ENCODE measurements at regions not wholly inside any gene's neighbourhood (a gene's known extent, or its start where the extent isn't known, plus 50 kb on each side); places are given as distances from the start of the nearest gene placed in this dataset. TPM values are rescaled to one million over a fixed set of nuclear protein-coding genes. Genes with fewer than 3 reads are reported as not detected.

Small RNA genes in the stretch of these regions (microRNA-seq; reads per million reads assigned to microRNA genes)
- gene RF00019 (ENCODE audit: insufficient read depth, insufficient read length), result not detected
- gene RF00561 (ENCODE audit: insufficient read depth, insufficient read length), result not detected

Small RNA genes in the stretch of these regions (small RNA-seq; reads per million reads assigned to genes)
- gene RF00019 (0 reads per million in 5 experiments), gene RF00561 (0 reads per million in 5 experiments)

Measured in IMR-90 (cell line).